ENCODE measurements at regions not wholly inside any gene's neighbourhood (a gene's known extent, or its start where the extent isn't known, plus 50 kb on each side); places are given as distances from the start of the nearest gene placed in this dataset.
"Not testable (repeated sequence)": the region's sequence is repeated elsewhere in the genome, so short reads cannot be mapped to it uniquely, and the experiment has no call there.

DNA sequence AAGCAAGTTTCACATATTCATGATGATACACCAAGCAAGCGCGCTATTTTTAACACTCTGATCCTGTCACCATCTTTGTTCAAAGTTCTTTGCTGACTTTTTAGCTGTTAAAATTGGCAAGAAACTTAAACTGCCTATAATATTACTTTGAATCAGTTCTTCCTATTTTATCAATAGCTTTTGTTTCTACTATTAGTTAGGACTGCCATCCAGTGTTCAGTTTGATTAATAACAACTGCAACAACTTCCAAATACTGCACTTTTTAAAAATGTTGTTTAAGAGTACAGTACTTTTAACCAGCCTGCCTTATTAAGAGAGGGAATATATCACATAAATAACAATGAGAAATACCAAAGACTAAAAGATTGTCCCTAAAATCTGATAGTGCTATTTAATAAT lies 614.3 kb downstream of the FAM133A start:
- intact Hi-C loops (cut with DNase I; ENCODE audit: low total_unique reads) = no loop called here
- DNase-seq = no peak
- no peak for ATAC-seq

GRCh38 chrX:94288972-94289371 lies 615.0 kb downstream of the FAM133A start:
- Histone ChIP-seq H3K9me3 (no peaks in the 10 kb centered on the region), H3K27ac (no peak overlapping the region), H3K27me3 (no peaks in the 10 kb centered on the region), H3K4me1 (no peaks in the 10 kb centered on the region), H3K4me3 (no peak overlapping the region), H3K36me3 (no peaks in the 10 kb centered on the region)
- intact Hi-C loops (cut with DNase I; ENCODE audit: low total_unique reads) = no loop called here
- in situ Hi-C loops (cut with MboI; ENCODE audit: low sequenced_read_pairs in 4 of 4) = no loop called here
- DNase-seq (no peak), ATAC-seq (no peak)
- no peak for TF ChIP-seq CTCF (IDR thresholded peaks at IDR 0.05 in 4 of 5, conservative IDR thresholded peaks at IDR 0.05 in 1 of 5)
- TF ChIP-seq POLR2A (IDR thresholded peaks at IDR 0.05) = no peak

More for the DNA sequence above, 614.3 kb downstream of the FAM133A start:
- Histone ChIP-seq H3K4me1 (no peaks in the 10 kb centered on the region), H3K27ac (no peak overlapping the region), H3K36me3 (no peaks in the 10 kb centered on the region), H3K9me3 (no peaks in the 10 kb centered on the region), H3K27me3 (no peaks in the 10 kb centered on the region), H3K4me3 (no peak overlapping the region)
- TF ChIP-seq CTCF (IDR thresholded peaks at IDR 0.05 in 4 of 5, conservative IDR thresholded peaks at IDR 0.05 in 1 of 5) (no peak), POLR2A (IDR thresholded peaks at IDR 0.05) (no peak)
- in situ Hi-C loops (cut with MboI; ENCODE audit: low sequenced_read_pairs in 4 of 4) = no loop called here

DNA sequence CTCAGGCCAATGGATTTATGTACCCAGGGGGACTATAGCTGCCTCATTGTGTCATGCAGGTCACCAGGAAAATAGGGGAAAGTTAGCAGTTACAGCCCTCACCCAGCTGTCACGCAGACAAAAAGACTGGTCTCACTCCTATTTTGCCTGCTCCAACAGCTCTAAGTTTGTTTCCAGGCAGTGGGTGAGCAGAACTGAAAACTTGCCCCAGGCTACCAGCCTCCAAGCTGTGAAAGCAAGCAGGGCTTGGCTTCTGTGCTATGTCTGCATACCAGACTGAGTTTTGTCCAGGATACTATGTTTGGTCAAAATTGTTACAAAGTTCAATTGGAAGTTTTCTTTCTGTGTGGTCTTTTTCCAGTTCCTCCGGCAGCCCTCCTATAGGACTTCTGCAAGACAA lies 628.4 kb downstream of the FAM133A start:
- DNase-seq = no peak
- no peaks in the 10 kb centered on the region for H3K4me1 ChIP-seq

GRCh38 chrX:94329182-94329581 lies 655.2 kb downstream of the FAM133A start:
- no peak overlapping the region for H3K27ac ChIP-seq
- intact Hi-C loops (cut with DNase I; ENCODE audit: low total_unique reads) = no loop called here
- ATAC-seq (no peak), DNase-seq (no peak)
- TF ChIP-seq POLR2A (IDR thresholded peaks at IDR 0.05) (no peak), CTCF (IDR thresholded peaks at IDR 0.05 in 4 of 5, conservative IDR thresholded peaks at IDR 0.05 in 1 of 5) (no peak)
- H3K4me3 ChIP-seq = no peak overlapping the region
- H3K36me3 ChIP-seq = no peaks in the 10 kb centered on the region
- in situ Hi-C loops (cut with MboI; ENCODE audit: low sequenced_read_pairs in 4 of 4) = no loop called here
- H3K27me3 ChIP-seq = no peaks in the 10 kb centered on the region
- H3K9me3 ChIP-seq = no peaks in the 10 kb centered on the region
- H3K4me1 ChIP-seq = no peaks in the 10 kb centered on the region

More for the DNA sequence above, 628.4 kb downstream of the FAM133A start:
- Histone ChIP-seq H3K9me3 (no peaks in the 10 kb centered on the region), H3K27ac (no peak overlapping the region), H3K36me3 (no peaks in the 10 kb centered on the region), H3K4me3 (no peak overlapping the region), H3K27me3 (no peaks in the 10 kb centered on the region)
- no peak for TF ChIP-seq POLR2A (IDR thresholded peaks at IDR 0.05)
- no peak for TF ChIP-seq CTCF (IDR thresholded peaks at IDR 0.05 in 4 of 5, conservative IDR thresholded peaks at IDR 0.05 in 1 of 5)
- in situ Hi-C loops (cut with MboI; ENCODE audit: low sequenced_read_pairs in 4 of 4) (no loop called here), intact Hi-C loops (cut with DNase I; ENCODE audit: low total_unique reads) (no loop called here)
- no peak for ATAC-seq

DNA sequence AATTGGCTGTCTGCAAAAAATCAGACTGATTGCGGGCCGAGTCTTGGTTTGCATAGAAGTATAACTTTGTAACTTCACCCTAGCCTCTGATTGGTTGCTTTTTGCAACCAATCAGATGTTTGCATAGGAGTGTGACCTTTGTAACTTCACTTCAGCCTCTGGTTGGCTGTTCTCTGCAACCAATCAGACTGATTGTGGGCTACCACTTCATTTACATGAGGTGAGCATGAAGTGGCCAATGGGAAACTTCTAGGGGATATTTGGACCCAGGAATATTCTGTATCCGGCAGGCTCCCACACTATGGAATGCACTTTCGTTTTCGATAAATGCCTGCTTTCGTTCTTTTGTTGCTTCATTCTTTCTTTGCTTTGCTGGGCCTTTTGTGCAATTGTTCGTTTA lies 667.7 kb downstream of the FAM133A start:
- H3K9me3 ChIP-seq; DNase-seq; H3K4me3 ChIP-seq; ATAC-seq; H3K27me3 ChIP-seq; H3K36me3 ChIP-seq; H3K4me1 ChIP-seq; H3K27ac ChIP-seq; intact Hi-C loops (cut with DNase I; ENCODE audit: low total_unique reads); in situ Hi-C loops (cut with MboI; ENCODE audit: low sequenced_read_pairs in 4 of 4): not testable (repeated sequence)
